HCT116 (cell line): ENCODE measurements at regions not wholly inside any gene's neighbourhood (a gene's known extent, or its start where the extent isn't known, plus 50 kb on each side); places are given as distances from the start of the nearest gene placed in this dataset.

Experiments
- ATAC-seq: fragments of 200-7000 bp; cut with Tn5 transposase; 2 replicates; pipeline ENCODE4 v1.9.1; 2020; ENCODE audit warnings: mild to moderate bottlenecking, moderate library complexity
- BruUV-seq: library from RNA; stranded (reverse); fragments of 400-500 nt; replicated peaks from 2 replicates; lab custom pipeline; 2021; lab: Mats Ljungman, UMichigan
- CTCF ChIA-PET: fragments of 300-600 bp; sonication (Branson Sonifier 250); formaldehyde crosslinking; loops from one replicate; lab custom pipeline; 2021; ENCODE audit warnings: antibody characterized with exemption; lab: Charles Lee
- POLR2A ChIA-PET: fragments of 300-600, 350-600 bp; sonication (Branson Sonifier 250); formaldehyde crosslinking; loops from one replicate; lab custom pipeline; 2021; ENCODE audit warnings: antibody characterized with exemption; lab: Charles Lee
- RAD21 ChIA-PET, 2 experiments: fragments of 300-600 bp; sonication (Branson Sonifier 250); formaldehyde crosslinking; loops; one replicate each; lab custom pipeline; 2023; ENCODE audit warnings: low total read pairs in 2 of 2; ENCODE audit not compliant: uncharacterized antibody in 2 of 2, unreplicated experiment in 2 of 2, low non-redundant PET in 1 of 2; lab: Charles Lee
- DNase-seq: peaks from one replicate; pipeline ENCODE4 v3.0.0-alpha.2; 2010; ENCODE audit warnings: low read depth, low spot score
- H2AFZ ChIP-seq: fragments of 200-600 bp; shearing (Covaris generic), sonication (generic); 2 replicates; pipeline ENCODE4 v1.6.1; 2017; ENCODE audit warnings: low read depth, mixed run types, mixed read lengths, antibody characterized with exemption, low read length; ENCODE audit not compliant: poor library complexity, severe bottlenecking
- H3K27ac ChIP-seq: 2 replicates; pipeline ENCODE4 v1.5.1; 2012; ENCODE audit warnings: low read depth, low read length
- H3K27me3 ChIP-seq: fragments of 200-600 bp; sonication (generic); 2 replicates; pipeline ENCODE4 v1.6.1; 2016; ENCODE audit warnings: mixed run types, low read length, mixed read lengths; ENCODE audit not compliant: insufficient read depth
- H3K36me3 ChIP-seq, 2 experiments: fragments of 200-500 bp in 1 of 2; fragments of 200-600 bp in 1 of 2; sonication (Bioruptor generic) in 1 of 2; sonication (generic) in 1 of 2; 2 replicates each; pipeline versions ENCODE4 v1.5.1 to v1.6.1; 2014 to 2016; ENCODE audit warnings: low read length in 2 of 2, inconsistent platforms in 1 of 2, mixed read lengths in 1 of 2, mixed run types in 1 of 2; ENCODE audit not compliant: insufficient read depth in 2 of 2, control insufficient read depth in 1 of 2
- H3K4me1 ChIP-seq, 2 experiments: fragments of 200-600 bp in 1 of 2; sonication (generic) in 1 of 2; 2 replicates each; pipeline versions ENCODE4 v1.5.1 to v1.6.1; 2012 to 2017; ENCODE audit warnings: low read length in 2 of 2, inconsistent platforms in 1 of 2, mild to moderate bottlenecking in 1 of 2, mixed read lengths in 1 of 2, mixed run types in 1 of 2, moderate library complexity in 1 of 2; ENCODE audit not compliant: insufficient read depth in 2 of 2, control insufficient read depth in 1 of 2
- H3K4me2 ChIP-seq: fragments of 200-600 bp; sonication (generic); 2 replicates; pipeline ENCODE4 v1.6.1; 2017; ENCODE audit warnings: mixed run types, low read length, mixed read lengths
- H3K4me3 ChIP-seq, 2 experiments: fragments of 200-600 bp in 1 of 2; sonication (generic) in 1 of 2; replicated peaks in 1 of 2; 2 replicates each; pipeline ENCODE4 v1.5.1; 2011 to 2016; ENCODE audit warnings: low read length in 2 of 2, control low read depth in 1 of 2, low read depth in 1 of 2, mild to moderate bottlenecking in 1 of 2, mixed read lengths in 1 of 2, mixed run types in 1 of 2
- H3K79me2 ChIP-seq: fragments of 200-600 bp; sonication (generic); 2 replicates; pipeline ENCODE4 v1.6.1; 2017; ENCODE audit warnings: mild to moderate bottlenecking, mixed run types, low read length, moderate library complexity, mixed read lengths; ENCODE audit not compliant: insufficient read depth
- H3K9ac ChIP-seq: fragments of 200-600 bp; sonication (generic); 2 replicates; pipeline ENCODE4 v1.6.1; 2016; ENCODE audit warnings: low read length, mixed read lengths
- H3K9me2 ChIP-seq: fragments of 200-600 bp; sonication (generic), shearing (Covaris generic); 2 replicates; pipeline ENCODE4 v1.6.1; 2017; ENCODE audit warnings: mixed run types, mild to moderate bottlenecking, moderate library complexity; ENCODE audit not compliant: insufficient read depth
- H3K9me3 ChIP-seq, 2 experiments: fragments of 200-500 bp in 1 of 2; fragments of 200-600 bp in 1 of 2; sonication (Bioruptor generic) in 1 of 2; sonication (generic) in 1 of 2; 2 replicates each; pipeline ENCODE4 v1.6.1; 2014 to 2017; ENCODE audit warnings: low read length in 2 of 2, mixed read lengths in 2 of 2, inconsistent platforms in 1 of 2, low read depth in 1 of 2, mild to moderate bottlenecking in 1 of 2, mixed run types in 1 of 2, moderate library complexity in 1 of 2; ENCODE audit not compliant: control insufficient read depth in 1 of 2, insufficient read depth in 1 of 2
- H4K20me1 ChIP-seq: fragments of 200-600 bp; sonication (generic), shearing (Covaris generic); 2 replicates; pipeline ENCODE4 v1.6.1; 2017; ENCODE audit warnings: mixed run types, mild to moderate bottlenecking, moderate library complexity; ENCODE audit not compliant: insufficient read depth
- ATF3 ChIP-seq: IDR thresholded peaks from 2 replicates; pipeline ENCODE4 v1.6.1; 2012
- CBX3 ChIP-seq: IDR thresholded peaks from 2 replicates; pipeline ENCODE4 v1.6.1; 2012; ENCODE audit warnings: low read depth
- CEBPB ChIP-seq: IDR thresholded peaks from 2 replicates; pipeline ENCODE4 v1.6.1; 2012; ENCODE audit warnings: low read depth
- CTCF ChIP-seq, 3 experiments: fragments of 200-600 bp in 1 of 3; sonication (generic) in 1 of 3; IDR thresholded peaks in 2 of 3; conservative IDR thresholded peaks in 1 of 3; 2 replicates each; pipeline ENCODE4 v1.5.1; 2012 to 2017; ENCODE audit warnings: low read depth in 2 of 3, low read length in 2 of 3, antibody characterized with exemption in 1 of 3, borderline replicate concordance in 1 of 3, control low read depth in 1 of 3, mild to moderate bottlenecking in 1 of 3, mixed read lengths in 1 of 3, mixed run types in 1 of 3, moderate library complexity in 1 of 3; ENCODE audit not compliant: insufficient read depth in 1 of 3
- EGR1 ChIP-seq: IDR thresholded peaks from 2 replicates; pipeline ENCODE4 v1.6.1; 2012; ENCODE audit warnings: low read depth
- ELF1 ChIP-seq: IDR thresholded peaks from 2 replicates; pipeline ENCODE4 v1.6.1; 2012; ENCODE audit warnings: low read depth, borderline replicate concordance
- EZH2 ChIP-seq: fragments of 200-600 bp; sonication (generic); IDR thresholded peaks from 2 replicates; pipeline ENCODE4 v1.6.1; 2017; ENCODE audit warnings: antibody characterized with exemption, mixed run types
- EZH2phosphoT487 ChIP-seq: fragments of 200-600 bp; IDR thresholded peaks from 2 replicates; pipeline ENCODE4 v1.6.1; 2018; ENCODE audit warnings: antibody characterized with exemption, borderline replicate concordance
- FOSL1 ChIP-seq: IDR thresholded peaks from 2 replicates; pipeline ENCODE4 v1.6.1; 2012; ENCODE audit warnings: low read depth
- JUND ChIP-seq: IDR thresholded peaks from 2 replicates; pipeline ENCODE4 v1.6.1; 2012
- MAX ChIP-seq: IDR thresholded peaks from 2 replicates; pipeline ENCODE4 v1.6.1; 2012
- POLR2AphosphoS5 ChIP-seq: IDR thresholded peaks from 2 replicates; pipeline ENCODE4 v1.6.1; 2011; ENCODE audit warnings: mild to moderate bottlenecking, low read depth, low read length, moderate library complexity
- RAD21 ChIP-seq: IDR thresholded peaks from 2 replicates; pipeline ENCODE4 v1.6.1; 2012; ENCODE audit warnings: low read depth, mild to moderate bottlenecking
- SIN3A ChIP-seq: IDR thresholded peaks from 2 replicates; pipeline ENCODE4 v1.6.1; 2012; ENCODE audit warnings: low read depth
- SRF ChIP-seq: IDR thresholded peaks from 2 replicates; pipeline ENCODE4 v1.6.1; 2012; ENCODE audit warnings: low read depth
- TCF7L2 ChIP-seq: IDR thresholded peaks from 2 replicates; pipeline ENCODE4 v1.7.0; 2011; ENCODE audit warnings: borderline replicate concordance, inconsistent platforms; ENCODE audit not compliant: insufficient read depth, insufficient read length; ENCODE audit errors: extremely low read depth
- YY1 ChIP-seq: IDR thresholded peaks from 2 replicates; pipeline ENCODE4 v1.6.1; 2011; ENCODE audit warnings: low read length, low read depth, moderate library complexity, mild to moderate bottlenecking; ENCODE audit not compliant: insufficient replicate concordance; ENCODE audit errors: extremely low read depth
- ZBTB33 ChIP-seq: IDR thresholded peaks from 2 replicates; pipeline ENCODE4 v1.6.1; 2011; ENCODE audit warnings: mild to moderate bottlenecking, low read length, moderate library complexity; ENCODE audit not compliant: insufficient replicate concordance; ENCODE audit errors: extremely low read depth
- ZFX ChIP-seq: fragments of 450-650 bp; IDR thresholded peaks from 2 replicates; pipeline ENCODE4 v1.6.1; 2017
- ZNF274 ChIP-seq: fragments of 200-500 bp; sonication (Bioruptor generic); IDR thresholded peaks from 2 replicates; pipeline ENCODE4 v1.6.1; 2014; ENCODE audit warnings: mild to moderate bottlenecking, low read depth, low read length, inconsistent platforms
- intact Hi-C: fragments of 100-400 bp; cut with micrococcal nuclease; formaldehyde crosslinking; loops from 2 replicates; pipeline ENCODE4 v1.10.0; 2022

DNA sequence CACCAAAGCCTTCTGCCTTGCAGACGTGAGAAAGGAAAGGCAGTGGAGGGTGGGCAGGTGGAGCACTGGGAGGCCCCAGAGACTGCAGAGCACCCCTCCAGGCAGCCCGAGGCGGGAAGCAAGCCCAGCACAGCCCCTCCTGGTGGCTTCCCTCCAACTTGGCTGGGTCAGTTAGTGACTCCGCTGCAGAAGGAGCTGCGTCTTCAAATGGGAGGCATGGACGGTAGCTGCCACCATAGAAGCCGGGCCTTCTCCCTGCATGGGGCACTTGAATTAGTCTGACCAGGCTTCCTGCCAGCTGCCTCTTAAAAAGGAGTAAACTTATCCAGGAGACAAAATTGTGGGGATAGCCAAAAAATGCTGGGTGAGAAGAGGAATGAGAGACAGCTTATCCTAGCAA lies 88.0 kb upstream of the RPS6KA2 start:
- H3K4me2 ChIP-seq = no peak overlapping the region
- no peak overlapping the region for H3K9ac ChIP-seq
- ChIA-PET RAD21 (no interaction called here), POLR2A (no interaction called here)
- no TSS peak for BruUV-seq
- H2AFZ ChIP-seq = no peak overlapping the region
- no peaks in the 10 kb centered on the region for H3K27me3 ChIP-seq
- H3K4me1 ChIP-seq = no peaks in the 10 kb centered on the region
- no peak for ATAC-seq
- no peaks in the 10 kb centered on the region for H3K9me3 ChIP-seq
- no peak for TF ChIP-seq EZH2phosphoT487
- no peak for TF ChIP-seq POLR2AphosphoS5
- no peak for TF ChIP-seq SRF
- no peak for TF ChIP-seq CTCF (IDR thresholded peaks at IDR 0.05 in 2 of 3, conservative IDR thresholded peaks at IDR 0.05 in 1 of 3; ENCODE audit: borderline replicate concordance in 1 of 3, insufficient read depth in 1 of 3, low read depth in 2 of 3, low read length in 2 of 3)
- no peak for TF ChIP-seq SIN3A
- no peak for TF ChIP-seq ELF1
- TF ChIP-seq ATF3 = no peak
- TF ChIP-seq ZFX = no peak
- no peak for TF ChIP-seq EZH2
- TF ChIP-seq ZNF274 = no peak
- TF ChIP-seq ZBTB33 = no peak
- no peak for TF ChIP-seq FOSL1
- TF ChIP-seq EGR1 = no peak
- TF ChIP-seq YY1 = no peak
- no peak for TF ChIP-seq RAD21
- TF ChIP-seq MAX = no peak
- TF ChIP-seq CEBPB = no peak
- TF ChIP-seq CBX3 = no peak
- TF ChIP-seq TCF7L2 = no peak
- no peak for TF ChIP-seq JUND
- TF ChIP-seq, all 23 proteins: peak for 0
- intact Hi-C loops = no loop called here
- CTCF ChIA-PET = no interaction called here
- no peak overlapping the region for H3K27ac ChIP-seq
- no peaks in the 10 kb centered on the region for H3K79me2 ChIP-seq
- H3K36me3 ChIP-seq = no peaks in the 10 kb centered on the region
- H4K20me1 ChIP-seq = no peaks in the 10 kb centered on the region
- no peaks in the 10 kb centered on the region for H3K9me2 ChIP-seq
- DNase-seq = no peak
- H3K4me3 ChIP-seq = no peak overlapping the region
